Lower leg skin (tissue), 3 donors: ENCODE measurements at regions not wholly inside any gene's neighbourhood (a gene's known extent, or its start where the extent isn't known, plus 50 kb on each side); places are given as distances from the start of the nearest gene placed in this dataset.

Experiments used
- CTCF ChIP-seq, 3 donors: fragments of 450-650 bp; IDR thresholded peaks; one replicate each; pipeline ENCODE4 v1.5.1; 2016; ENCODE audit warnings: antibody characterized with exemption in 3 of 3, mild to moderate bottlenecking in 3 of 3, moderate library complexity in 2 of 3
- POLR2A ChIP-seq, 2 donors: fragments of 450-650 bp; IDR thresholded peaks; one replicate each; pipeline ENCODE4 v1.6.1; 2016 to 2017; ENCODE audit warnings: antibody characterized with exemption in 2 of 2, mild to moderate bottlenecking in 1 of 2, moderate library complexity in 1 of 2

- no peak for TF ChIP-seq CTCF (IDR thresholded peaks at IDR 0.05)
- TF ChIP-seq POLR2A (IDR thresholded peaks at IDR 0.05): no peak
These were observed 516.6 kb upstream of the ZEB2 start for GRCh38 chr2:145036421-145037011.
